ENCODE measurements at regions not wholly inside any gene's neighbourhood (a gene's known extent, or its start where the extent isn't known, plus 50 kb on each side); places are given as distances from the start of the nearest gene placed in this dataset.
A peak's percentile ranks its signal among the peaks of the same experiment; 100 is the strongest.

GRCh38 chr10:128241023-128241422 is 114.8 kb upstream of the MKI67 start:
- no peak overlapping the region for H3K27ac Mint-ChIP-seq
- CTCF ChIA-PET: no interaction called here
- no peak overlapping the region for H3K4me3 Mint-ChIP-seq
- no peaks in the 10 kb centered on the region for H3K27me3 Mint-ChIP-seq
- no peak for DNase-seq
- no peaks in the 10 kb centered on the region for H3K4me1 Mint-ChIP-seq
- H3K9me3 Mint-ChIP-seq: no peaks in the 10 kb centered on the region
- no peaks in the 10 kb centered on the region for H3K36me3 Mint-ChIP-seq

GRCh38 chr10:128242641-128243040 is 116.4 kb upstream of the MKI67 start:
- H3K27ac Mint-ChIP-seq: no peak overlapping the region

GRCh38 chr10:128245026-128245425 is 118.8 kb upstream of the MKI67 start:
- H3K27me3 Mint-ChIP-seq: peaks cover 3% of the 10 kb centered on the region

More at GRCh38 chr10:128242641-128243040, 116.4 kb upstream of the MKI67 start:
- Mint-ChIP-seq H3K27me3 (peaks cover 3% of the 10 kb centered on the region), H3K9me3 (no peaks in the 10 kb centered on the region), H3K36me3 (no peaks in the 10 kb centered on the region), H3K4me3 (no peak overlapping the region), H3K4me1 (no peaks in the 10 kb centered on the region)
- DNase-seq: no peak
- CTCF ChIA-PET: no interaction called here

GRCh38 chr10:128247576-128247975 is 121.4 kb upstream of the MKI67 start:
- no peaks in the 10 kb centered on the region for H3K9me3 Mint-ChIP-seq
- H3K27me3 Mint-ChIP-seq: peaks cover 13% of the 10 kb centered on the region
- no peak for DNase-seq
- no peak overlapping the region for H3K27ac Mint-ChIP-seq
- no peaks in the 10 kb centered on the region for H3K36me3 Mint-ChIP-seq
- CTCF ChIA-PET: no interaction called here
- no peaks in the 10 kb centered on the region for H3K4me1 Mint-ChIP-seq
- H3K4me3 Mint-ChIP-seq: no peak overlapping the region

More at GRCh38 chr10:128245026-128245425, 118.8 kb upstream of the MKI67 start:
- Mint-ChIP-seq H3K27ac (no peak overlapping the region), H3K4me1 (no peaks in the 10 kb centered on the region), H3K36me3 (no peaks in the 10 kb centered on the region), H3K4me3 (no peak overlapping the region), H3K9me3 (no peaks in the 10 kb centered on the region)
- CTCF ChIA-PET: interaction anchor here (1.0 kb wide), 1 partner anchor 100 kb away, joined by 6 read pairs; no protein-coding TSS in a partner anchor
- no peak for DNase-seq

GRCh38 chr10:128254476-128254875 is 128.3 kb upstream of the MKI67 start:
- DNase-seq: no peak
- CTCF ChIA-PET: no interaction called here
- Mint-ChIP-seq H3K27ac (no peak overlapping the region), H3K36me3 (no peaks in the 10 kb centered on the region), H3K9me3 (no peaks in the 10 kb centered on the region), H3K4me3 (no peak overlapping the region), H3K4me1 (no peaks in the 10 kb centered on the region), H3K27me3 (peaks cover 17% of the 10 kb centered on the region)

- Mint-ChIP-seq H3K9me3 (no peaks in the 10 kb centered on the region), H3K27ac (no peak overlapping the region), H3K36me3 (no peaks in the 10 kb centered on the region), H3K27me3 (peaks cover 14% of the 10 kb centered on the region), H3K4me3 (no peak overlapping the region), H3K4me1 (no peaks in the 10 kb centered on the region)
- DNase-seq: no peak
- CTCF ChIA-PET: interaction anchor here (1.8 kb wide), 1 partner anchor 10 kb away, joined by 4 read pairs; no protein-coding TSS in a partner anchor
These were observed 131.2 kb upstream of the MKI67 start for GRCh38 chr10:128257428-128257827.

GRCh38 chr10:128258421-128258976 is 132.3 kb upstream of the MKI67 start:
- no peaks in the 10 kb centered on the region for H3K4me1 Mint-ChIP-seq
- H3K4me3 Mint-ChIP-seq: no peak overlapping the region
- H3K27me3 Mint-ChIP-seq: peaks cover 18% of the 10 kb centered on the region
- H3K36me3 Mint-ChIP-seq: no peaks in the 10 kb centered on the region
- no peaks in the 10 kb centered on the region for H3K9me3 Mint-ChIP-seq
- CTCF ChIA-PET: interaction anchor here (1.8 kb wide), 1 partner anchor 9 kb away, joined by 4 read pairs; no protein-coding TSS in a partner anchor
- no peak for DNase-seq
- H3K27ac Mint-ChIP-seq: no peak overlapping the region

GRCh38 chr10:128263891-128264688 is 137.9 kb upstream of the MKI67 start:
- no peaks in the 10 kb centered on the region for H3K4me1 Mint-ChIP-seq
- no peaks in the 10 kb centered on the region for H3K36me3 Mint-ChIP-seq
- no peak overlapping the region for H3K4me3 Mint-ChIP-seq
- H3K9me3 Mint-ChIP-seq: no peaks in the 10 kb centered on the region
- CTCF ChIA-PET: interaction anchor here (0.9 to 2.2 kb wide), 6 partner anchors 11 to 371 kb away, joined by 3 to 8 read pairs (median 4); no protein-coding TSS in a partner anchor
- peak; percentile 73 for DNase-seq
- peaks cover 64% of the 10 kb centered on the region for H3K27me3 Mint-ChIP-seq
- no peak overlapping the region for H3K27ac Mint-ChIP-seq

- no peak overlapping the region for H3K4me3 Mint-ChIP-seq
- no peak overlapping the region for H3K27ac Mint-ChIP-seq
- peaks cover 59% of the 10 kb centered on the region for H3K27me3 Mint-ChIP-seq
- DNase-seq: no peak
- CTCF ChIA-PET: no interaction called here
- no peaks in the 10 kb centered on the region for H3K9me3 Mint-ChIP-seq
- H3K4me1 Mint-ChIP-seq: no peaks in the 10 kb centered on the region
- no peaks in the 10 kb centered on the region for H3K36me3 Mint-ChIP-seq
These were observed 139.4 kb upstream of the MKI67 start for GRCh38 chr10:128265596-128265995.

- Mint-ChIP-seq H3K4me3 (no peak overlapping the region), H3K27me3 (peaks cover 58% of the 10 kb centered on the region), H3K36me3 (no peaks in the 10 kb centered on the region), H3K27ac (no peak overlapping the region), H3K4me1 (no peaks in the 10 kb centered on the region), H3K9me3 (no peaks in the 10 kb centered on the region)
- CTCF ChIA-PET: interaction anchor here (0.6 to 1.3 kb wide), 5 partner anchors 10 to 1684 kb away, joined by 3 to 4 read pairs (median 3); no protein-coding TSS in a partner anchor
- no peak for DNase-seq
These were observed 141.4 kb upstream of the MKI67 start for GRCh38 chr10:128267581-128267980.

GRCh38 chr10:128268015-128268722 is 141.9 kb upstream of the MKI67 start:
- no peaks in the 10 kb centered on the region for H3K36me3 Mint-ChIP-seq
- DNase-seq: no peak
- H3K4me3 Mint-ChIP-seq: no peak overlapping the region
- H3K9me3 Mint-ChIP-seq: no peaks in the 10 kb centered on the region
- no peak overlapping the region for H3K27ac Mint-ChIP-seq
- H3K4me1 Mint-ChIP-seq: no peaks in the 10 kb centered on the region
- H3K27me3 Mint-ChIP-seq: peaks cover 58% of the 10 kb centered on the region
- CTCF ChIA-PET: interaction anchor here (0.6 to 1.5 kb wide), 7 partner anchors 11 to 1683 kb away, joined by 3 to 5 read pairs (median 3); no protein-coding TSS in a partner anchor

- DNase-seq: no peak
- peaks cover 48% of the 10 kb centered on the region for H3K27me3 Mint-ChIP-seq
- H3K9me3 Mint-ChIP-seq: no peaks in the 10 kb centered on the region
These were observed 148.7 kb upstream of the MKI67 start for GRCh38 chr10:128274938-128275337.

GRCh38 chr10:128275388-128276177 is 149.4 kb upstream of the MKI67 start:
- peaks cover 8% of the 10 kb centered on the region for H3K4me1 Mint-ChIP-seq
- H3K36me3 Mint-ChIP-seq: no peaks in the 10 kb centered on the region
- CTCF ChIA-PET: interaction anchor here (0.6 to 2.3 kb wide), 5 partner anchors 12 to 569 kb away, joined by 3 to 8 read pairs (median 4); no protein-coding TSS in a partner anchor
- no peaks in the 10 kb centered on the region for H3K9me3 Mint-ChIP-seq
- peaks cover 48% of the 10 kb centered on the region for H3K27me3 Mint-ChIP-seq
- H3K27ac Mint-ChIP-seq: no peak overlapping the region
- DNase-seq: no peak
- no peak overlapping the region for H3K4me3 Mint-ChIP-seq

More at GRCh38 chr10:128274938-128275337, 148.7 kb upstream of the MKI67 start:
- Mint-ChIP-seq H3K36me3 (no peaks in the 10 kb centered on the region), H3K4me1 (peaks cover 8% of the 10 kb centered on the region), H3K27ac (no peak overlapping the region), H3K4me3 (no peak overlapping the region)
- CTCF ChIA-PET: interaction anchor here (0.6 to 2.3 kb wide), 4 partner anchors 11 to 569 kb away, joined by 3 to 5 read pairs (median 4); no protein-coding TSS in a partner anchor

All from activated naive CD4-positive, alpha-beta T cell treated with anti-CD3 and anti-CD28 coated beads, Interleukin-2, amount 10 ng/mL, durations not matched to agents 7 days and 5 days (primary cell).